ENCODE measurements at regions not wholly inside any gene's neighbourhood (a gene's known extent, or its start where the extent isn't known, plus 50 kb on each side); places are given as distances from the start of the nearest gene placed in this dataset.

DNA sequence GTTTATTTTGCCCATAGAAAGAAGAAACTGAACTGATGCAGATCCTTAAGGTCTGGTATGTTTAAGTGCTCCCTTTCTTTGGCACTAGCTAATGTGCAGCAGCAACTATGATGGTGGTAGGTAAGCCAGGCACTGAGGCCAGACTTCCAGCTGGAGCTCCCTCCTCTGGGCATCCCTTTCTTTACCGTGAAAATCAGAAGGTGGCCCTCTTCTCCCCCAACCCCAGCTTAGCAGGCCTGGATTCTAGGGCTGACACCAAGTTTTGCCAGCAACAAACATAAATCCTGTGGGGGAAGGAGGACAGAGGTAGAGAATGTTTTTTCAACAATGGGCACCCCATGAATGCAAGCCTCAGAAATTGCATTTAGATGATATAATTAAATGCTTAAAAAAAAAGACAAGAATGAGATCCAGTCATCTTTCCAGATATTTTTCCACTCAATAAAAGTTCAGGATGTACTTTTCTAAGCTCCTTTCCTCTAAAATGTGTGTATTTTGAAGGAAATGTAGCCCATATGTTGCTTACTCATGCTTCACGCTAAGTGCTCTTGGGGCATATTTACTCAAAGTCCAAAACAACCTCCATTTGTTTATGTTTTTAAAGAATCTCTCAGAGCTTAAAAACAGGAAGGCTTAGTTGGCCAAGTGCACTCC is 123.9 kb upstream of the NXT1 start:
- H3K4me1 ChIP-seq (ENCODE audit: control insufficient read depth, insufficient read depth, low read length): peaks cover 14% of the 10 kb centered on the region
- no peaks in the 10 kb centered on the region for H4K20me1 ChIP-seq (ENCODE audit: insufficient read depth, low read length)
- H2BK15ac ChIP-seq (ENCODE audit: low read depth, low read length): no peak overlapping the region
- no peak overlapping the region for H3K56ac ChIP-seq (ENCODE audit: extremely low read depth, insufficient read depth, low read length)
- WGBS, 2 experiments (ENCODE audit: extremely low coverage in 2 of 2, insufficient read length in 1 of 2): no CpG with 5 or more reads among the region's 2 CpGs
- H3K79me1 ChIP-seq (ENCODE audit: low read depth in 1 of 2, low read length in 2 of 2): no peaks in the 10 kb centered on the region
- peaks cover 2% of the 10 kb centered on the region; the same call in 1 of the 2 replicates for H3K27me3 ChIP-seq (ENCODE audit: control insufficient read depth, insufficient read depth, low read length)
- ChIA-PET CTCF (interaction anchor here (0.9 kb wide), 1 partner anchor 10 kb away, joined by 4 read pairs; no protein-coding TSS in a partner anchor), POLR2A (ENCODE audit: unreplicated experiment) (interaction anchor here (0.7 kb wide), 1 partner anchor 515 kb away, joined by 3 read pairs; no protein-coding TSS in a partner anchor)
- H2AK5ac ChIP-seq (ENCODE audit: low read depth, low read length): 0 out of 2 replicates have a peak overlapping the region, but pooled peaks have one; percentile 3
- no peak overlapping the region for H2AFZ ChIP-seq (replicated peaks; ENCODE audit: low read length, poor library complexity)
- no peak overlapping the region for H2BK5ac ChIP-seq (ENCODE audit: low read depth, low read length, poor library complexity, severe bottlenecking)
- BruUV-seq (replicated peaks): no TSS peak
- in situ Hi-C loops (cut with MboI; ENCODE audit: low sequenced_read_pairs): no loop called here
- DNase-seq (peak; percentile 41), ATAC-seq (ENCODE audit: low read depth) (peak; percentile 19; the same call in 1 of the 2 replicates)
- H2BK20ac ChIP-seq (ENCODE audit: low read depth, low read length): no peak overlapping the region
- intact Hi-C loops (cut with micrococcal nuclease): no loop called here
- H3K23ac ChIP-seq (ENCODE audit: low read depth, low read length): no peak overlapping the region
- H3K36me3 ChIP-seq (ENCODE audit: control insufficient read depth, insufficient read depth, low read length): no peaks in the 10 kb centered on the region
- 0 out of 2 replicates have a peak overlapping the region, but pooled peaks have one; percentile 4 for H3K4me2 ChIP-seq (ENCODE audit: low read depth, low read length)
- H3K27ac ChIP-seq (ENCODE audit: insufficient read depth, low read length): peak overlapping the region; percentile 41; the same call in 1 of the 2 replicates
- H3K18ac ChIP-seq (ENCODE audit: low read depth, low read length): no peak overlapping the region
- 0 out of 2 replicates have a peak overlapping the region, but pooled peaks have one; percentile 51 for H3K14ac ChIP-seq (replicated peaks; ENCODE audit: low read depth, low read length)
- H3K9me1 ChIP-seq (ENCODE audit: insufficient read depth, low read length): peaks cover 10% of the 10 kb centered on the region
- TF ChIP-seq MXI1 (IDR thresholded peaks at IDR 0.05; ENCODE audit: borderline replicate concordance, low read depth, low read length) (no peak), RAD21 (IDR thresholded peaks at IDR 0.05; ENCODE audit: low read length) (no peak), NFE2L2 (IDR thresholded peaks at IDR 0.05; ENCODE audit: low read depth, low read length) (no peak), RCOR1 (IDR thresholded peaks at IDR 0.05; ENCODE audit: insufficient replicate concordance, low read length) (no peak), MAFK (IDR thresholded peaks at IDR 0.05; ENCODE audit: low read depth, low read length) (no peak)
- TF ChIP-seq, protein P1, sequence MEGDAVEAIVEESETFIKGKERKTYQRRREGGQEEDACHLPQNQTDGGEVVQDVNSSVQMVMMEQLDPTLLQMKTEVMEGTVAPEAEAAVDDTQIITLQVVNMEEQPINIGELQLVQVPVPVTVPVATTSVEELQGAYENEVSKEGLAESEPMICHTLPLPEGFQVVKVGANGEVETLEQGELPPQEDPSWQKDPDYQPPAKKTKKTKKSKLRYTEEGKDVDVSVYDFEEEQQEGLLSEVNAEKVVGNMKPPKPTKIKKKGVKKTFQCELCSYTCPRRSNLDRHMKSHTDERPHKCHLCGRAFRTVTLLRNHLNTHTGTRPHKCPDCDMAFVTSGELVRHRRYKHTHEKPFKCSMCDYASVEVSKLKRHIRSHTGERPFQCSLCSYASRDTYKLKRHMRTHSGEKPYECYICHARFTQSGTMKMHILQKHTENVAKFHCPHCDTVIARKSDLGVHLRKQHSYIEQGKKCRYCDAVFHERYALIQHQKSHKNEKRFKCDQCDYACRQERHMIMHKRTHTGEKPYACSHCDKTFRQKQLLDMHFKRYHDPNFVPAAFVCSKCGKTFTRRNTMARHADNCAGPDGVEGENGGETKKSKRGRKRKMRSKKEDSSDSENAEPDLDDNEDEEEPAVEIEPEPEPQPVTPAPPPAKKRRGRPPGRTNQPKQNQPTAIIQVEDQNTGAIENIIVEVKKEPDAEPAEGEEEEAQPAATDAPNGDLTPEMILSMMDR (conservative IDR thresholded peaks at IDR 0.05; ENCODE audit: low read depth, low read length): no peak
- TF ChIP-seq, protein P2, sequence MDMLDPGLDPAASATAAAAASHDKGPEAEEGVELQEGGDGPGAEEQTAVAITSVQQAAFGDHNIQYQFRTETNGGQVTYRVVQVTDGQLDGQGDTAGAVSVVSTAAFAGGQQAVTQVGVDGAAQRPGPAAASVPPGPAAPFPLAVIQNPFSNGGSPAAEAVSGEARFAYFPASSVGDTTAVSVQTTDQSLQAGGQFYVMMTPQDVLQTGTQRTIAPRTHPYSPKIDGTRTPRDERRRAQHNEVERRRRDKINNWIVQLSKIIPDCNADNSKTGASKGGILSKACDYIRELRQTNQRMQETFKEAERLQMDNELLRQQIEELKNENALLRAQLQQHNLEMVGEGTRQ (IDR thresholded peaks at IDR 0.05; ENCODE audit: low read depth, low read length): no peak
- H2AK9ac ChIP-seq (replicated peaks; ENCODE audit: low read depth, low read length, poor library complexity): no peak overlapping the region
- H2BK120ac ChIP-seq (ENCODE audit: low read depth, low read length): peak overlapping the region; percentile 41
- no peak overlapping the region for H3K9ac ChIP-seq (ENCODE audit: low read depth, low read length)
- peaks cover 2% of the 10 kb centered on the region; the same call in 1 of the 2 replicates for H3K9me3 ChIP-seq (ENCODE audit: control insufficient read depth, insufficient read depth, low read length)
- peak overlapping the region; percentile 53 for H3K4ac ChIP-seq (ENCODE audit: low read depth, low read length)
- H4K5ac ChIP-seq (ENCODE audit: low read depth, low read length): peak overlapping the region; percentile 4; the same call in 1 of the 2 replicates
- peak overlapping the region; percentile 24; the same call in 1 of the 2 replicates for H4K91ac ChIP-seq (ENCODE audit: insufficient read depth, low read depth, low read length)
- no peak overlapping the region for H3K4me3 ChIP-seq (ENCODE audit: insufficient read depth, low read depth, low read length)
- dilution Hi-C loops (cut with HindIII; ENCODE audit: low sequenced_read_pairs, unreplicated experiment): no loop called here
- H4K8ac ChIP-seq (ENCODE audit: low read depth in 2 of 2, low read length in 2 of 2): peak overlapping the region in 1 of 2 experiments; percentile 17; a peak in 1 of 4 replicates
